ENCODE measurements at regions not wholly inside any gene's neighbourhood (a gene's known extent, or its start where the extent isn't known, plus 50 kb on each side); places are given as distances from the start of the nearest gene placed in this dataset.

- Mint-ChIP-seq H3K9me3 (peaks cover 0 to 10% (median 0%) of the 10 kb centered on the region in 5 donors), H3K27me3 (peaks cover 7% of the 10 kb centered on the region in 2 donors), H3K4me1 (no peaks in the 10 kb centered on the region), H3K27ac (peak overlapping the region in 1 of 8 donors; percentile 43), H3K36me3 (peaks cover 0 to 4% (median 0%) of the 10 kb centered on the region in 3 donors), H3K4me3 (no peak overlapping the region)
- Histone ChIP-seq H3K9me3 (ENCODE audit: low read length) (no peaks in the 10 kb centered on the region), H3K4me1 (ENCODE audit: insufficient read depth, low read length) (no peaks in the 10 kb centered on the region), H3K36me3 (ENCODE audit: insufficient read depth, low read length) (no peaks in the 10 kb centered on the region), H3K27me3 (ENCODE audit: insufficient read depth, low read length, poor library complexity, severe bottlenecking) (no peaks in the 10 kb centered on the region), H3K27ac (ENCODE audit: low read depth, low read length) (no peak overlapping the region), H3K4me3 (ENCODE audit: low read length) (no peak overlapping the region)
- DNase-seq = no peak
- CTCF ChIA-PET = no interaction called here
- POLR2A ChIA-PET = no interaction called here
Measured at GRCh38 chr5:6837519-6838110, 124.4 kb downstream of the TENT4A start.

- H3K4me3 Mint-ChIP-seq = no peak overlapping the region
- peaks cover 0 to 10% (median 0%) of the 10 kb centered on the region in 5 donors for H3K9me3 Mint-ChIP-seq
- Histone ChIP-seq H3K9me3 (ENCODE audit: low read length) (no peaks in the 10 kb centered on the region), H3K27me3 (ENCODE audit: insufficient read depth, low read length, poor library complexity, severe bottlenecking) (no peaks in the 10 kb centered on the region), H3K27ac (ENCODE audit: low read depth, low read length) (no peak overlapping the region), H3K4me3 (ENCODE audit: low read length) (no peak overlapping the region), H3K4me1 (ENCODE audit: insufficient read depth, low read length) (no peaks in the 10 kb centered on the region), H3K36me3 (ENCODE audit: insufficient read depth, low read length) (no peaks in the 10 kb centered on the region)
- H3K27ac Mint-ChIP-seq = peak overlapping the region in 1 of 8 donors; percentile 73
- CTCF ChIA-PET = no interaction called here
- H3K27me3 Mint-ChIP-seq = peaks cover 7 to 10% of the 10 kb centered on the region in 2 donors
- no peak for DNase-seq
- POLR2A ChIA-PET = no interaction called here
- H3K36me3 Mint-ChIP-seq = peaks cover 0 to 4% (median 0%) of the 10 kb centered on the region in 3 donors
- H3K4me1 Mint-ChIP-seq = no peaks in the 10 kb centered on the region
Measured at GRCh38 chr5:6838736-6839135, 125.5 kb downstream of the TENT4A start.

GRCh38 chr5:6840136-6840793 lies 127.0 kb downstream of the TENT4A start:
- POLR2A ChIA-PET = no interaction called here

GRCh38 chr5:6843335-6843734 lies 130.1 kb downstream of the TENT4A start:
- no peaks in the 10 kb centered on the region for H3K27me3 ChIP-seq (ENCODE audit: insufficient read depth, low read length, poor library complexity, severe bottlenecking)
- H3K36me3 Mint-ChIP-seq = no peaks in the 10 kb centered on the region
- no peak for DNase-seq

More at GRCh38 chr5:6840136-6840793, 127.0 kb downstream of the TENT4A start:
- no peak overlapping the region for H3K4me3 Mint-ChIP-seq
- peaks cover 7% of the 10 kb centered on the region in 2 donors for H3K27me3 Mint-ChIP-seq
- Histone ChIP-seq H3K27me3 (ENCODE audit: insufficient read depth, low read length, poor library complexity, severe bottlenecking) (no peaks in the 10 kb centered on the region), H3K36me3 (ENCODE audit: insufficient read depth, low read length) (no peaks in the 10 kb centered on the region), H3K4me1 (ENCODE audit: insufficient read depth, low read length) (no peaks in the 10 kb centered on the region), H3K9me3 (ENCODE audit: low read length) (no peaks in the 10 kb centered on the region), H3K4me3 (ENCODE audit: low read length) (no peak overlapping the region), H3K27ac (ENCODE audit: low read depth, low read length) (no peak overlapping the region)
- H3K9me3 Mint-ChIP-seq = peaks cover 0 to 10% (median 0%) of the 10 kb centered on the region in 5 donors
- H3K4me1 Mint-ChIP-seq = no peaks in the 10 kb centered on the region
- DNase-seq = no peak
- CTCF ChIA-PET = no interaction called here
- H3K27ac Mint-ChIP-seq = no peak overlapping the region
- peaks cover 0 to 4% (median 0%) of the 10 kb centered on the region in 3 donors for H3K36me3 Mint-ChIP-seq

GRCh38 chr5:6843821-6844220 lies 130.6 kb downstream of the TENT4A start:
- H3K27me3 ChIP-seq (ENCODE audit: insufficient read depth, low read length, poor library complexity, severe bottlenecking) = no peaks in the 10 kb centered on the region
- no peak overlapping the region for H3K4me3 ChIP-seq (ENCODE audit: low read length)
- Mint-ChIP-seq H3K9me3 (peaks cover 0 to 1% (median 0%) of the 10 kb centered on the region in 5 donors), H3K27ac (no peak overlapping the region), H3K36me3 (no peaks in the 10 kb centered on the region), H3K4me1 (peaks cover 2 to 18% (median 8%) of the 10 kb centered on the region in 3 donors), H3K27me3 (peaks cover 2 to 3% of the 10 kb centered on the region in 2 donors), H3K4me3 (no peak overlapping the region)
- H3K36me3 ChIP-seq (ENCODE audit: insufficient read depth, low read length) = no peaks in the 10 kb centered on the region
- CTCF ChIA-PET = no interaction called here
- POLR2A ChIA-PET = no interaction called here
- no peaks in the 10 kb centered on the region for H3K4me1 ChIP-seq (ENCODE audit: insufficient read depth, low read length)
- H3K9me3 ChIP-seq (ENCODE audit: low read length) = no peaks in the 10 kb centered on the region
- no peak overlapping the region for H3K27ac ChIP-seq (ENCODE audit: low read depth, low read length)
- DNase-seq = no peak

More at GRCh38 chr5:6843335-6843734, 130.1 kb downstream of the TENT4A start:
- Mint-ChIP-seq H3K27ac (no peak overlapping the region), H3K27me3 (peaks cover 5 to 7% of the 10 kb centered on the region in 2 donors), H3K9me3 (no peaks in the 10 kb centered on the region), H3K4me1 (peaks cover 2 to 13% (median 8%) of the 10 kb centered on the region in 3 donors), H3K4me3 (no peak overlapping the region)
- Histone ChIP-seq H3K9me3 (ENCODE audit: low read length) (no peaks in the 10 kb centered on the region), H3K4me3 (ENCODE audit: low read length) (no peak overlapping the region), H3K36me3 (ENCODE audit: insufficient read depth, low read length) (no peaks in the 10 kb centered on the region), H3K27ac (ENCODE audit: low read depth, low read length) (no peak overlapping the region), H3K4me1 (ENCODE audit: insufficient read depth, low read length) (no peaks in the 10 kb centered on the region)
- ChIA-PET POLR2A (no interaction called here), CTCF (no interaction called here)

GRCh38 chr5:6845856-6846255 lies 132.6 kb downstream of the TENT4A start:
- peaks cover 2 to 20% (median 8%) of the 10 kb centered on the region in 3 donors for H3K4me1 Mint-ChIP-seq

DNA sequence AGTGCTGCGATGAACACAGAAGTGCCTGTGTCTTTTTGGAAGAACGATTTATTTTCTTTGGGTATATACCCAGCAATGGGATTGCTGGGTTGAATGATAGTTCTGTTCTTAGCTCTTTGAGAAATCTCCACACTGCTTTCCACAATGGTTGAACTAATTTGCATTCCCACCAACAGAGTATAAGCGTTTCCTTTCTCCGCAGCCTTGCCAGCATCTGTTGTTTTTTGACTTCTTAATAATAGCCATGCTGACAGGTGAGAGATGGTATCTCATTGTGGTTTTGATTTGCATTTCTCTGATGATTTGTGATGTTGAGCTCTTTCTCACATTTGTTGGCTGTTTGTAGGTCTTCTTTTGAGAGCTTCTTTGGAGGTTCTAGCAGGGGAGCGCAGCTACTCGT lies 134.6 kb downstream of the TENT4A start:
- DNase-seq = no peak
- Mint-ChIP-seq H3K9me3 (peaks cover 0 to 8% (median 4%) of the 10 kb centered on the region in 5 donors), H3K4me3 (peak overlapping the region in 5 of 7 donors; percentile 14 to 77 (median 53)), H3K27ac (peak overlapping the region in 5 of 8 donors; percentile 31 to 84 (median 43)), H3K27me3 (peaks cover under 1 to 4% of the 10 kb centered on the region in 2 donors), H3K4me1 (peaks cover 2 to 20% (median 8%) of the 10 kb centered on the region in 3 donors), H3K36me3 (no peaks in the 10 kb centered on the region)
- no peaks in the 10 kb centered on the region for H3K36me3 ChIP-seq (ENCODE audit: insufficient read depth, low read length)
- no peak overlapping the region for H3K27ac ChIP-seq (ENCODE audit: low read depth, low read length)
- no peaks in the 10 kb centered on the region for H3K27me3 ChIP-seq (ENCODE audit: insufficient read depth, low read length, poor library complexity, severe bottlenecking)
- no peaks in the 10 kb centered on the region for H3K9me3 ChIP-seq (ENCODE audit: low read length)
- no peaks in the 10 kb centered on the region for H3K4me1 ChIP-seq (ENCODE audit: insufficient read depth, low read length)
- no peak overlapping the region for H3K4me3 ChIP-seq (ENCODE audit: low read length)
- CTCF ChIA-PET = no interaction called here
- POLR2A ChIA-PET = no interaction called here

More at GRCh38 chr5:6845856-6846255, 132.6 kb downstream of the TENT4A start:
- Histone ChIP-seq H3K27me3 (ENCODE audit: insufficient read depth, low read length, poor library complexity, severe bottlenecking) (no peaks in the 10 kb centered on the region), H3K36me3 (ENCODE audit: insufficient read depth, low read length) (no peaks in the 10 kb centered on the region), H3K4me3 (ENCODE audit: low read length) (no peak overlapping the region), H3K27ac (ENCODE audit: low read depth, low read length) (no peak overlapping the region), H3K9me3 (ENCODE audit: low read length) (no peaks in the 10 kb centered on the region), H3K4me1 (ENCODE audit: insufficient read depth, low read length) (no peaks in the 10 kb centered on the region)
- ChIA-PET CTCF (no interaction called here), POLR2A (no interaction called here)
- Mint-ChIP-seq H3K4me3 (no peak overlapping the region), H3K27me3 (peaks cover 2 to 4% of the 10 kb centered on the region in 2 donors), H3K9me3 (peaks cover 0 to 2% (median 0%) of the 10 kb centered on the region in 5 donors), H3K27ac (no peak overlapping the region), H3K36me3 (no peaks in the 10 kb centered on the region)
- no peak for DNase-seq

- peaks cover 0 to 10% (median 6%) of the 10 kb centered on the region in 5 donors for H3K9me3 Mint-ChIP-seq
- Histone ChIP-seq H3K27ac (ENCODE audit: low read depth, low read length) (no peak overlapping the region), H3K36me3 (ENCODE audit: insufficient read depth, low read length) (no peaks in the 10 kb centered on the region), H3K27me3 (ENCODE audit: insufficient read depth, low read length, poor library complexity, severe bottlenecking) (no peaks in the 10 kb centered on the region), H3K4me1 (ENCODE audit: insufficient read depth, low read length) (no peaks in the 10 kb centered on the region), H3K9me3 (ENCODE audit: low read length) (no peaks in the 10 kb centered on the region), H3K4me3 (ENCODE audit: low read length) (no peak overlapping the region)
- no peaks in the 10 kb centered on the region for H3K36me3 Mint-ChIP-seq
- no peak overlapping the region for H3K4me3 Mint-ChIP-seq
- POLR2A ChIA-PET = no interaction called here
- H3K27me3 Mint-ChIP-seq = peaks cover 4 to 7% of the 10 kb centered on the region in 2 donors
- DNase-seq = no peak
- CTCF ChIA-PET = no interaction called here
- no peak overlapping the region for H3K27ac Mint-ChIP-seq
- H3K4me1 Mint-ChIP-seq = peaks cover 2 to 20% (median 8%) of the 10 kb centered on the region in 3 donors
Measured at GRCh38 chr5:6849316-6850105, 136.3 kb downstream of the TENT4A start.
